Peyer's patch (tissue), 4 donors: ENCODE measurements at regions not wholly inside any gene's neighbourhood (a gene's known extent, or its start where the extent isn't known, plus 50 kb on each side); places are given as distances from the start of the nearest gene placed in this dataset.

Experiments
- DNase-seq, 3 donors: peaks; one replicate each; pipeline ENCODE4 v3.0.0-alpha.2; 2017 to 2019
- H3K27ac ChIP-seq, 4 donors: fragments of 200-600 bp; sonication (generic); one replicate each; pipeline ENCODE4 v1.5.1; 2016 to 2019
- H3K27me3 ChIP-seq, 2 donors: fragments of 200-600 bp; sonication (generic); one replicate each; pipeline ENCODE4 v1.5.1; 2019
- H3K36me3 ChIP-seq, 3 donors: fragments of 200-600 bp; sonication (generic); one replicate each; pipeline ENCODE4 v1.5.1; 2016 to 2019
- H3K4me1 ChIP-seq, 4 donors: fragments of 200-600 bp; sonication (generic); one replicate each; pipeline ENCODE4 v1.5.1; 2016 to 2019
- H3K4me3 ChIP-seq, 4 donors: fragments of 200-600 bp; sonication (generic); 1 replicate in 3 of 4; 2 replicates in 1 of 4; pipeline ENCODE4 v1.5.1; 2016 to 2019; ENCODE audit warnings: mild to moderate bottlenecking in 1 of 4
- H3K9me3 ChIP-seq, 4 donors: fragments of 200-600 bp; sonication (generic); one replicate each; pipeline ENCODE4 v1.5.1; 2016 to 2019; ENCODE audit warnings: mild to moderate bottlenecking in 1 of 4
- POLR2A ChIP-seq, 2 donors: fragments of 450-650 bp; IDR thresholded peaks; one replicate each; pipeline ENCODE4 v1.5.1; 2017; ENCODE audit warnings: antibody characterized with exemption in 2 of 2, mild to moderate bottlenecking in 2 of 2, moderate library complexity in 2 of 2
- TF ChIP-seq, protein P1 (sequence below), 6 experiments: fragments of 450-650 bp in 4 of 6; fragments of 200-600 bp in 2 of 6; sonication (generic) in 1 of 6; IDR thresholded peaks; one replicate each; pipeline ENCODE4 v1.5.1; 2017 to 2019; ENCODE audit warnings: antibody characterized with exemption in 6 of 6, mild to moderate bottlenecking in 3 of 6, moderate library complexity in 1 of 6

DNA sequence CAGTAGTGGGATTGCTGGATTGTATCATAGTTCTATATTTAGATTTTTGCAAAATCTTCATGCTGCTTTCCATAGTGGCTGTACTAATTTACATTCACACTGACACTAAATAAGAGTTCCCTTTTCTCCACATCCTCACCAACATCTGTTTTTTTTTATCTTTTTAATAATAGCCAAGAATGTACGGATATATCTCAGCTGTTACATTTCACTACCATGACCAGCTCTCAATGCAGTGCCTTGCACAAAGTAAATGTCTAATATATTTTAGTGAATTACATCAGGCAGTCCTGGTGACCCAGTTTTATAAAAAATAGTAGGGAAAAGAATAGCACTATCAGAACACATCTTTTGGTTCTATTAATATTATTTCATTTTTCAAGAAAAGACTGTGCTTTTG, 161.8 kb downstream of the LNPK start:
- no peak overlapping the region for H3K4me3 ChIP-seq
- no peaks in the 10 kb centered on the region for H3K9me3 ChIP-seq
- H3K4me1 ChIP-seq, result no peaks in the 10 kb centered on the region
- H3K36me3 ChIP-seq, result no peaks in the 10 kb centered on the region
- H3K27ac ChIP-seq, result no peak overlapping the region
- no peaks in the 10 kb centered on the region for H3K27me3 ChIP-seq
- no peak for DNase-seq
- TF ChIP-seq, protein P1, sequence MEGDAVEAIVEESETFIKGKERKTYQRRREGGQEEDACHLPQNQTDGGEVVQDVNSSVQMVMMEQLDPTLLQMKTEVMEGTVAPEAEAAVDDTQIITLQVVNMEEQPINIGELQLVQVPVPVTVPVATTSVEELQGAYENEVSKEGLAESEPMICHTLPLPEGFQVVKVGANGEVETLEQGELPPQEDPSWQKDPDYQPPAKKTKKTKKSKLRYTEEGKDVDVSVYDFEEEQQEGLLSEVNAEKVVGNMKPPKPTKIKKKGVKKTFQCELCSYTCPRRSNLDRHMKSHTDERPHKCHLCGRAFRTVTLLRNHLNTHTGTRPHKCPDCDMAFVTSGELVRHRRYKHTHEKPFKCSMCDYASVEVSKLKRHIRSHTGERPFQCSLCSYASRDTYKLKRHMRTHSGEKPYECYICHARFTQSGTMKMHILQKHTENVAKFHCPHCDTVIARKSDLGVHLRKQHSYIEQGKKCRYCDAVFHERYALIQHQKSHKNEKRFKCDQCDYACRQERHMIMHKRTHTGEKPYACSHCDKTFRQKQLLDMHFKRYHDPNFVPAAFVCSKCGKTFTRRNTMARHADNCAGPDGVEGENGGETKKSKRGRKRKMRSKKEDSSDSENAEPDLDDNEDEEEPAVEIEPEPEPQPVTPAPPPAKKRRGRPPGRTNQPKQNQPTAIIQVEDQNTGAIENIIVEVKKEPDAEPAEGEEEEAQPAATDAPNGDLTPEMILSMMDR (IDR thresholded peaks at IDR 0.05), result no peak

DNA sequence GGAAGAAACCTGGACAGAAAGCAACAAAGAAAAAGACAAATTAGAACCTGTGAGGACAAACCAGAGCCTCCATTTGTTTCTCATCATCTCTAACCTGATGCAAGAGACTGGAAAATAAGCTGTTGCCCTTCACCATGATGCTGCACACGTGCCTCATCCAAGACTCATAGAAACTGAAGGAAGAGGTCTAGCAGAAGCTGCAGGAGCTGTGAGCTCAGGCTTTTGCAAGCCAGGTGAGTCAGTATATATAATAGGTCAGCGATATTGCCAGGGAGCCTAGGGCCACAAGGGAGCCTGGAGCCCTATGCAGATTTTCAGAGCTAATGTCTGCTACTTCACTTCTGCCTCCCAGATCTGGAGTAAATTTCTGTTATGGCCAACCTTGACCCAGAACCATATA, 163.1 kb downstream of the LNPK start:
- no peak for DNase-seq
- Histone ChIP-seq H3K27ac (no peak overlapping the region), H3K4me1 (no peaks in the 10 kb centered on the region), H3K9me3 (no peaks in the 10 kb centered on the region), H3K27me3 (no peaks in the 10 kb centered on the region), H3K4me3 (no peak overlapping the region), H3K36me3 (no peaks in the 10 kb centered on the region)
- no peak for TF ChIP-seq POLR2A (IDR thresholded peaks at IDR 0.05)
- TF ChIP-seq, protein P1 (IDR thresholded peaks at IDR 0.05), result no peak

DNA sequence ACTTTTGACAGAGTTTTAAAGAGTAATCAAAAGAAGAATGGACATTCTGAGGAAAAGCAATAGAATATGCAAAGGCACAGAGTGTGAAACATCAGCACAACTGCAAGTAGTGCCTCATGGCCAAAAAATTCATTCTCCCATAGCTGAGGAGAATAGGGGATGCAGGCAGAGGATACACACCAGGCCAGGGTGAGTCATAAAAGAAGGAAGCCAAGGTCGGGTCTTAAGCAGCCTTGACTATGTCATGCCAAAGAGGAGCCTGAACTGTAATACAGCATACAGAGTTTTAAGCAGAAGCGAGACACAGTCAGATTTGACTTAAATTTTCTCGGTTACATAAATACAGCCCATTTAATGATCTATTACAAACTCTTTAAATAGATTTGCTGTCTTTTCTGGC, 165.0 kb downstream of the LNPK start:
- Histone ChIP-seq H3K9me3 (no peaks in the 10 kb centered on the region), H3K4me1 (no peaks in the 10 kb centered on the region), H3K4me3 (no peak overlapping the region), H3K36me3 (no peaks in the 10 kb centered on the region), H3K27ac (no peak overlapping the region), H3K27me3 (no peaks in the 10 kb centered on the region)
- no peak for TF ChIP-seq POLR2A (IDR thresholded peaks at IDR 0.05)
- TF ChIP-seq, protein P1 (IDR thresholded peaks at IDR 0.05), result no peak
- no peak for DNase-seq

DNA sequence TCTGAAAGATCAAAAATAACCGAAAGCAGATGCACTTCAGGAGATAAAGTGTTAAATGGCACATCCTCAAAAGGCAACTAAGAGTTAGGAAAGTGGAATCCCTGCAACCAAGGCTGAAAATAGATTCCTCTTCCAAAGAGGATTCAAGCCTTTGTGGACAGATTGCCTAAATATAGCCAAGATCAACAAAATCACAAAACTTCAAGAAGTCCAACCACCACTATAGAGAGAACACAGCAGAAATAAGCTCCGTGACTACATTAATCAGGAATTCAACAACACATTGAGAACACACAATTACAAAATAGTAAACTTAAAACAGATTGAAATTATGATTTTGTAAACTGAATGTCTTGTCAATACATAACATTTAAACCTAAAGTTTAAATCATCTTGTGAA, 165.7 kb downstream of the LNPK start:
- TF ChIP-seq, protein P1 (IDR thresholded peaks at IDR 0.05), result no peak
- TF ChIP-seq POLR2A (IDR thresholded peaks at IDR 0.05), result no peak
- Histone ChIP-seq H3K36me3 (no peaks in the 10 kb centered on the region), H3K4me3 (no peak overlapping the region), H3K27me3 (no peaks in the 10 kb centered on the region), H3K4me1 (no peaks in the 10 kb centered on the region), H3K9me3 (no peaks in the 10 kb centered on the region), H3K27ac (no peak overlapping the region)
- no peak for DNase-seq

DNA sequence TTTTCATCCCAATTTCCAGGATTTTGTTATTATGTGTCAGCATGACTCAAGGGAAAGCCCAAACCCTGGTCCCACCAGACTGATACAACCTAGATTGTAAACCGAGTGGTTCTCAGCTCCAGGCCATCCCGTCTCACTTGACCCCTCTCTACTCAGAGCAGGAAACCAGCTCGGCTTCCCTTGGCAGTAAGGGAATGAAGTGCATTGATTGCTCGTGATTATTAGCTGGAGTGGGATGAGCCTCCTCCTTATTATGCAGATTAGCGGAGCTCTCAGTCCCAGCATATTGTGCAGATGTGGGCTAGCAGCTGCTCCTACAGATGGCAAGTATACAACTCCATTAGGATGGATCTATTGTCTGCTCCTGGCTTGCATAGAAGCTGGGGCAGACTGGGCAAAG, 167.6 kb downstream of the LNPK start:
- no peaks in the 10 kb centered on the region for H3K27me3 ChIP-seq
- H3K36me3 ChIP-seq, result no peaks in the 10 kb centered on the region
- TF ChIP-seq POLR2A (IDR thresholded peaks at IDR 0.05), result no peak
- TF ChIP-seq, protein P1 (IDR thresholded peaks at IDR 0.05), result no peak
- H3K4me3 ChIP-seq, result no peak overlapping the region
- H3K4me1 ChIP-seq, result no peaks in the 10 kb centered on the region
- H3K27ac ChIP-seq, result no peak overlapping the region
- no peaks in the 10 kb centered on the region for H3K9me3 ChIP-seq
- no peak for DNase-seq

DNA sequence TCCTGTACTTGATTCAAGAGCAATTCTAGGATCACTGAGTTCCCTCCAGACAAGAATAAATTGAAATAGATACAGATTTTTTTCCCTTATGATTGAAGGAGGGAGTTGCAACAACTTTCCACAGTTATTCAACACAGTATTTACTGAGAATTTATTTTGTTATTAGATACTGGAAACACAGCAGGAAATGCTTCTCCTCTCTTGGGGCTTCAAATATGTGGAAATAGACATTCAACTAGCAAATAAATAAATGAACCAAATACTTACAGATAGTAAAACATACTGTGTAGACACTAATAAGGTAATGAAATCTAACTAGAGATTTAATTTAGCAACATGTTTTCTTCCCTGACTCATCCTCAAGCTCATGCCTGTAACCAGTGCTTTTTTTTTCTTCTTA, 169.2 kb downstream of the LNPK start:
- no peak for TF ChIP-seq POLR2A (IDR thresholded peaks at IDR 0.05)
- TF ChIP-seq, protein P1 (IDR thresholded peaks at IDR 0.05), result no peak
- Histone ChIP-seq H3K27me3 (no peaks in the 10 kb centered on the region), H3K4me3 (no peak overlapping the region), H3K27ac (no peak overlapping the region), H3K4me1 (no peaks in the 10 kb centered on the region), H3K9me3 (no peaks in the 10 kb centered on the region), H3K36me3 (no peaks in the 10 kb centered on the region)
- no peak for DNase-seq
